ENCODE measurements at regions not wholly inside any gene's neighbourhood (a gene's known extent, or its start where the extent isn't known, plus 50 kb on each side); places are given as distances from the start of the nearest gene placed in this dataset.

DNA sequence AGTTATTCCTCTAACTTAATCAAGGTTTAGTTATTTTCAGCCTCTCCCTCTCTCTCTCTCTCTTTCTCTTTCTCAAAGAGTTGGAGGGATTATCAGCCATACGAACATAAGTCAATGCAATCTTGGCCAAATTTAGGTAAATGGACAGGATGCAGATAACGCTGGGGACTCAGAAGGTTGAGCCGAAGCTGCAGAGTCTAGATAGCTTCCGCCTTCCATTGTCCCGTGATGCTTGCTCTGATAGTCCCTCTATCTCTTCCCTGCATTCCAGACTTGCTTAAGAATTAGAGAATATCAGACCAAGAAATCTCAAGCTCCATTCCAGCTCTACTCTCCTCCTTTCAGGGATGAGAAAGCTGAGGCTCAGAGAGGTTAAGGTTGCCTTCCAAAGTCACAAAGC is 502.8 kb upstream of the TNP1 start:
- Histone ChIP-seq H2AFZ (no peak overlapping the region), H3K27me3 (ENCODE audit: control insufficient read depth, insufficient read depth, low read length) (no peaks in the 10 kb centered on the region), H3K27ac (no peak overlapping the region), H3K9ac (no peak overlapping the region), H3K4me3 (ENCODE audit: low read depth, low read length) (no peak overlapping the region), H3K9me3 (ENCODE audit: control insufficient read depth, low read length) (no peaks in the 10 kb centered on the region), H3K36me3 (ENCODE audit: control insufficient read depth, insufficient read depth, low read length) (no peaks in the 10 kb centered on the region), H3K4me1 (peaks cover 9% of the 10 kb centered on the region), H3K79me2 (no peaks in the 10 kb centered on the region), H3K4me2 (ENCODE audit: low read length) (no peak overlapping the region)
- TF ChIP-seq, protein P1, sequence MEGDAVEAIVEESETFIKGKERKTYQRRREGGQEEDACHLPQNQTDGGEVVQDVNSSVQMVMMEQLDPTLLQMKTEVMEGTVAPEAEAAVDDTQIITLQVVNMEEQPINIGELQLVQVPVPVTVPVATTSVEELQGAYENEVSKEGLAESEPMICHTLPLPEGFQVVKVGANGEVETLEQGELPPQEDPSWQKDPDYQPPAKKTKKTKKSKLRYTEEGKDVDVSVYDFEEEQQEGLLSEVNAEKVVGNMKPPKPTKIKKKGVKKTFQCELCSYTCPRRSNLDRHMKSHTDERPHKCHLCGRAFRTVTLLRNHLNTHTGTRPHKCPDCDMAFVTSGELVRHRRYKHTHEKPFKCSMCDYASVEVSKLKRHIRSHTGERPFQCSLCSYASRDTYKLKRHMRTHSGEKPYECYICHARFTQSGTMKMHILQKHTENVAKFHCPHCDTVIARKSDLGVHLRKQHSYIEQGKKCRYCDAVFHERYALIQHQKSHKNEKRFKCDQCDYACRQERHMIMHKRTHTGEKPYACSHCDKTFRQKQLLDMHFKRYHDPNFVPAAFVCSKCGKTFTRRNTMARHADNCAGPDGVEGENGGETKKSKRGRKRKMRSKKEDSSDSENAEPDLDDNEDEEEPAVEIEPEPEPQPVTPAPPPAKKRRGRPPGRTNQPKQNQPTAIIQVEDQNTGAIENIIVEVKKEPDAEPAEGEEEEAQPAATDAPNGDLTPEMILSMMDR (IDR thresholded peaks at IDR 0.05), result no peak

DNA sequence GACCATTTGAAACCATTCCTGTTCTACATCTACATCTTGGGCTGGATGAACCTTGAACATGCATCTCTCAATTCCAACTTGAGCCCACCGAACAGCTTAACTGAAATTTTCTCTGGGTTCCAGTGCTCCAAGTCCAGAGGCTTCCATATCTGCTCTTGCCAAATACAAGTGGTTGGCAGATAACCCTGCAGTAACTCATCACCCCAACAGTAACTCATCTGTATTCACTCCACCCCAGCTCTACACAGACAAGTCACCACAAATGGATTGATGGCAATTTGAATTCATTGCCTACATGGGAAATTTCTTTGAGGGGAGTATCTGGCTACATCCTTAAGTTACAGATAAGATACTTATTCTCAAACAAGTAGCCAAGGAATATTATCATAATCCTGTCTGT is 502.4 kb upstream of the TNP1 start:
- Histone ChIP-seq H3K9ac (no peak overlapping the region), H3K36me3 (ENCODE audit: control insufficient read depth, insufficient read depth, low read length) (no peaks in the 10 kb centered on the region), H3K27ac (no peak overlapping the region), H2AFZ (no peak overlapping the region), H3K79me2 (no peaks in the 10 kb centered on the region), H3K4me2 (ENCODE audit: low read length) (no peak overlapping the region), H3K27me3 (ENCODE audit: control insufficient read depth, insufficient read depth, low read length) (no peaks in the 10 kb centered on the region), H3K4me3 (ENCODE audit: low read depth, low read length) (no peak overlapping the region), H3K4me1 (peaks cover 9% of the 10 kb centered on the region), H3K9me3 (ENCODE audit: control insufficient read depth, low read length) (no peaks in the 10 kb centered on the region)
- TF ChIP-seq, protein P1 (IDR thresholded peaks at IDR 0.05), result no peak

DNA sequence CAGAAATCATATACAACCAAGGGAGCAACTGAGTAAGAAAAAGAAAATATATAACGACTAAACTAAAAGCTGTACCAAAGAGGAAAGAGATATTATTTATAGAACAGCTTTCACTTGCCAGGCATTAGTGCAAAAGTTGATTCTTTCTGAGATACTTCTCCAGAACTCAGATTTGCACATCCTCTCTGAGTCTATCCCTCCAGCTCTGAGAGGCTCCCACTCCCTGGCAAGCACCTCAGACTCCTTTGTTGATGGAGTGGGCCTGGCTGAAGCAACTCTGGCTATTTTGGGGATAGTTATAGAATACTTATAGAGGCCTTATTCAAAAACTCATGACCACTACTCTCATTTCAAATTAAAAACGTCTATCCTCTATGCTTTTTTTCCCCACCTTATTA is 501.6 kb upstream of the TNP1 start:
- H3K36me3 ChIP-seq (ENCODE audit: control insufficient read depth, insufficient read depth, low read length), result no peaks in the 10 kb centered on the region
- no peaks in the 10 kb centered on the region for H3K79me2 ChIP-seq
- H3K9ac ChIP-seq, result no peak overlapping the region
- H3K4me1 ChIP-seq, result peaks cover 9% of the 10 kb centered on the region
- no peak overlapping the region for H2AFZ ChIP-seq
- TF ChIP-seq, protein P1 (IDR thresholded peaks at IDR 0.05), result no peak
- H3K4me2 ChIP-seq (ENCODE audit: low read length), result no peak overlapping the region
- no peak overlapping the region for H3K4me3 ChIP-seq (ENCODE audit: low read depth, low read length)
- no peak overlapping the region for H3K27ac ChIP-seq
- no peaks in the 10 kb centered on the region for H3K9me3 ChIP-seq (ENCODE audit: control insufficient read depth, low read length)
- no peaks in the 10 kb centered on the region for H3K27me3 ChIP-seq (ENCODE audit: control insufficient read depth, insufficient read depth, low read length)

DNA sequence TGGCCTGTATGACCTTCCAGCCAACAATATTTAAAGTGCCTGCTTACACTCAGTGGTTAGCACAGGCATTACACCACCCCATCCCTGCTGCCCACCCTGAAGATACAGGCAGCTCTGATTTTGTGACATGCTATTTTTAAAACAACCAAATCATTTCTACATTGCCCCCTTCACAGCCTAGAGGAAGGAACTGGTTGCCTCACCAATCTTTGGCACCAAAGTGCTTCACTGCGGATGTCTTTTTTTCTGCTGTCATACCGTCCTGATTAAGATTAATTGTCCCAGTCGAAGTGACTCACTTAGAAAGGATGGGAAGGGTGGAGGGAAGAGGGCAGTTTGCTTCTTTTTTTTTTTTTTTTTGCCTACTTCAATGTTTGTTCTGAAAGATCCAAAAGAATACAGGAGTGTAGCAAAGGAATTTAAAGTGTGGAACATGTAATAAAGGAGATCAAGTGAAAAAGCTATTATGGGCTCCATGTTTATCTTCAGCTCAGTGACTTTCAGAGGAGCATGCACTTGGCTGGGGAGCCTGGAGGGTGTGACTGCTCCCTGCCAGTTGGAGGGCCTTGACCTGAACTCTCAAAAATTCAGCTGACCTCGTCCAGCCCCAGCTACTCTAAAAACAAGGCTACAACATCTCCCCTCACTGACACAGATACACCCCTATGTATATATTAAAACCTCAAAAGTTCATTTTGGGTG is 501.1 kb upstream of the TNP1 start:
- TF ChIP-seq, protein P1 (IDR thresholded peaks at IDR 0.05), result no peak
- Histone ChIP-seq H3K36me3 (ENCODE audit: control insufficient read depth, insufficient read depth, low read length) (no peaks in the 10 kb centered on the region), H3K79me2 (no peaks in the 10 kb centered on the region), H3K4me1 (peaks cover 9% of the 10 kb centered on the region), H2AFZ (no peak overlapping the region), H3K4me2 (ENCODE audit: low read length) (no peak overlapping the region), H3K4me3 (ENCODE audit: low read depth, low read length) (no peak overlapping the region), H3K9ac (no peak overlapping the region), H3K27ac (no peak overlapping the region), H3K9me3 (ENCODE audit: control insufficient read depth, low read length) (no peaks in the 10 kb centered on the region), H3K27me3 (ENCODE audit: control insufficient read depth, insufficient read depth, low read length) (no peaks in the 10 kb centered on the region)

DNA sequence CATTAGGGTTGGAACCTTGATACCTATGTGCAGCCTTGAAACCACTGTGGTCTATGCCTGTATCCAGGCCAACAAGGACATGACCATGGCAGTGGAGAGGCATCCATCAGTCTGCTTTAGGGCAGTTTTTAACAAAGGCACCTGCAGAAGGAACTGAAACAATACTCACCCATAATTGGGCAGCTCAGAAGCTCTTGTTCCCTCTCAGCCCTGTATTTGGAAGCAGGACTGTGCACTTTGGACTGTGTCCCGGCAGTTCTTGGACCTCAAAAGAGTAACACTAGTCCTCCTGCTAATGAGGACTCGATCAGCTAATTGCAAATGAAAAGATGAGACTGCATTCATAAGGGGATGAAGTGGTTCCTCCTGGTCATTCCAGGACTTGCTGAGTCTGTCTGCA is 500.2 kb upstream of the TNP1 start:
- TF ChIP-seq, protein P1 (IDR thresholded peaks at IDR 0.05), result no peak
- no peaks in the 10 kb centered on the region for H3K9me3 ChIP-seq (ENCODE audit: control insufficient read depth, low read length)
- no peak overlapping the region for H3K27ac ChIP-seq
- no peak overlapping the region for H3K4me2 ChIP-seq (ENCODE audit: low read length)
- no peak overlapping the region for H3K4me3 ChIP-seq (ENCODE audit: low read depth, low read length)
- no peak overlapping the region for H3K9ac ChIP-seq
- H3K4me1 ChIP-seq, result peaks cover 9% of the 10 kb centered on the region
- no peaks in the 10 kb centered on the region for H3K27me3 ChIP-seq (ENCODE audit: control insufficient read depth, insufficient read depth, low read length)
- H3K36me3 ChIP-seq (ENCODE audit: control insufficient read depth, insufficient read depth, low read length), result no peaks in the 10 kb centered on the region
- H2AFZ ChIP-seq, result no peak overlapping the region
- no peaks in the 10 kb centered on the region for H3K79me2 ChIP-seq
